H1 (cell line): ENCODE measurements at regions not wholly inside any gene's neighbourhood (a gene's known extent, or its start where the extent isn't known, plus 50 kb on each side); places are given as distances from the start of the nearest gene placed in this dataset.

Source experiments
- TEAD4 ChIP-seq: IDR thresholded peaks from 2 replicates; pipeline ENCODE4 v1.6.1; 2012; ENCODE audit warnings: low read depth, low read length, inconsistent platforms, mixed read lengths
- YY1 ChIP-seq: IDR thresholded peaks from 2 replicates; pipeline ENCODE4 v1.6.1; 2011; ENCODE audit warnings: low read depth, mild to moderate bottlenecking, low read length

DNA sequence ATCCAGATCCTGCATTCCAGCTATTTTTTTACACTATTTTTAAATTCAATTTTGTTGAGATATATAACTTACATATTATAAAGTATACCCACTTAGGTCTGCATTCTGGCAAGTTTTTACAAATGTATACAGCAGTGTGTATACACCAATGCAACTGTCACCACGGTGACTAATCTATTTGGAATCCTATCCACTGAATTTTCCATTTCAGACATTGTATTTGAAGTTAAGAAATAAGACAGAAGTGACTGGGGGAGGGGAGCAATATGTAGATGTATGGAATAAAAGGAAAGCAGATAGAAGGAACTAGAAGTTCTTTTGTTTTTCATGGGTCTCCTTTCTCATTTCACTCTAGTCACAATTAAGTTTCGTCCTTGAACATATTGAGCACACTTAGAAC is 431.5 kb upstream of the CHRM3 start (continued):
- TF ChIP-seq TEAD4 = no peak
- no peak for TF ChIP-seq YY1
- TF ChIP-seq, all 59 proteins: peak for 0
